CD14-positive monocyte (primary cell): ENCODE measurements at regions not wholly inside any gene's neighbourhood (a gene's known extent, or its start where the extent isn't known, plus 50 kb on each side); places are given as distances from the start of the nearest gene placed in this dataset.

Source experiments
- DNase-seq, 3 donors: peaks; one replicate each; pipeline ENCODE4 v3.0.0-alpha.2; 2011 to 2022
- H2AFZ ChIP-seq: 2 replicates; pipeline ENCODE4 v1.6.0; 2012; ENCODE audit warnings: mild to moderate bottlenecking, low read depth, low read length, inconsistent platforms; ENCODE audit not compliant: insufficient read depth, poor library complexity, severe bottlenecking
- H3K27ac ChIP-seq, 2 donors: 1 replicate in 1 of 2; 2 replicates in 1 of 2; pipeline ENCODE4 v1.5.1; 2012 to 2013; ENCODE audit warnings: low read length in 2 of 2, control low read depth in 1 of 2, inconsistent platforms in 1 of 2, low read depth in 1 of 2, mild to moderate bottlenecking in 1 of 2
- H3K27me3 ChIP-seq, 2 donors: one replicate each; pipeline versions ENCODE4 v1.6.0 to v1.6.1; 2011 to 2013; ENCODE audit warnings: low read length in 2 of 2; ENCODE audit not compliant: control insufficient read depth in 2 of 2, insufficient read depth in 2 of 2
- H3K36me3 ChIP-seq, 2 donors: replicated peaks in 1 of 2; 1 replicate in 1 of 2; 2 replicates in 1 of 2; pipeline versions ENCODE4 v1.5.1 to v1.6.1; 2012 to 2013; ENCODE audit warnings: low read length in 2 of 2, control low read depth in 1 of 2, inconsistent platforms in 1 of 2, mild to moderate bottlenecking in 1 of 2; ENCODE audit not compliant: insufficient read depth in 2 of 2, control insufficient read depth in 1 of 2
- H3K4me1 ChIP-seq, 2 donors: 1 replicate in 1 of 2; 2 replicates in 1 of 2; pipeline versions ENCODE4 v1.5.1 to v1.6.1; 2012 to 2013; ENCODE audit warnings: low read length in 2 of 2, control low read depth in 1 of 2, inconsistent platforms in 1 of 2, mild to moderate bottlenecking in 1 of 2, moderate library complexity in 1 of 2; ENCODE audit not compliant: insufficient read depth in 2 of 2, control insufficient read depth in 1 of 2
- H3K4me2 ChIP-seq: replicated peaks from 2 replicates; pipeline ENCODE3; 2012; ENCODE audit warnings: low read length, moderate library complexity, mild to moderate bottlenecking; ENCODE audit not compliant: poor library complexity, severe bottlenecking; ENCODE audit errors: extremely low read depth
- H3K4me3 ChIP-seq, 3 experiments: fragments of 200-600 bp in 1 of 3; sonication (generic) in 1 of 3; replicated peaks in 1 of 3; 1 replicate in 2 of 3; 2 replicates in 1 of 3; pipeline ENCODE4 v1.5.1; 2011 to 2013; ENCODE audit warnings: low read length in 3 of 3, mild to moderate bottlenecking in 3 of 3, control low read depth in 2 of 3, low read depth in 2 of 3, inconsistent platforms in 1 of 3, moderate library complexity in 1 of 3
- H3K79me2 ChIP-seq: 2 replicates; pipeline ENCODE4 v1.6.0; 2012; ENCODE audit warnings: mild to moderate bottlenecking, control low read depth, inconsistent platforms, low read length, moderate library complexity; ENCODE audit not compliant: insufficient read depth
- H3K9ac ChIP-seq: 2 replicates; pipeline ENCODE4 v1.6.0; 2017; ENCODE audit warnings: low read length, mild to moderate bottlenecking; ENCODE audit not compliant: insufficient read depth, poor library complexity, severe bottlenecking
- H3K9me3 ChIP-seq, 2 donors: replicated peaks in 1 of 2; 1 replicate in 1 of 2; 2 replicates in 1 of 2; pipeline versions ENCODE4 v1.5.1 to v1.6.1; 2012 to 2013; ENCODE audit warnings: low read length in 2 of 2, control low read depth in 1 of 2; ENCODE audit not compliant: control insufficient read depth in 1 of 2, insufficient read depth in 1 of 2
- H4K20me1 ChIP-seq: 2 replicates; pipeline ENCODE4 v1.6.0; 2012; ENCODE audit warnings: mild to moderate bottlenecking, low read length, control low read depth, moderate library complexity; ENCODE audit not compliant: insufficient read depth
- H3K27ac Mint-ChIP-seq, 7 donors: one replicate each; pipeline ENCODE4 v1.8.0; 2020; ENCODE audit warnings: mild to moderate bottlenecking in 7 of 7, mixed read lengths in 7 of 7, moderate library complexity in 6 of 7, inconsistent platforms in 2 of 7
- H3K27me3 Mint-ChIP-seq, 3 donors: one replicate each; pipeline ENCODE4 v1.8.0; 2021 to 2022; ENCODE audit warnings: low read depth in 3 of 3, mild to moderate bottlenecking in 3 of 3, mixed read lengths in 3 of 3, moderate library complexity in 3 of 3, inconsistent platforms in 1 of 3
- H3K36me3 Mint-ChIP-seq, 2 donors: one replicate each; pipeline ENCODE4 v1.8.0; 2020; ENCODE audit warnings: mixed read lengths in 2 of 2, inconsistent platforms in 1 of 2, mild to moderate bottlenecking in 1 of 2
- H3K4me1 Mint-ChIP-seq: one replicate; pipeline ENCODE4 v1.8.0; 2020; ENCODE audit warnings: mild to moderate bottlenecking, mixed read lengths
- H3K4me3 Mint-ChIP-seq, 2 donors: one replicate each; pipeline ENCODE4 v1.8.0; 2020; ENCODE audit warnings: mild to moderate bottlenecking in 2 of 2, mixed read lengths in 2 of 2, moderate library complexity in 1 of 2
- H3K9me3 Mint-ChIP-seq, 7 donors: one replicate each; pipeline ENCODE4 v1.8.0; 2020 to 2022; ENCODE audit warnings: mixed read lengths in 7 of 7, mild to moderate bottlenecking in 6 of 7, moderate library complexity in 6 of 7, inconsistent platforms in 2 of 7
- CTCF ChIP-seq: fragments of 200-600 bp; IDR thresholded peaks from one replicate; pipeline ENCODE4 v1.8.0; 2022; ENCODE audit warnings: antibody characterized with exemption, mild to moderate bottlenecking
- WGBS: methylation state at CpG from one replicate; pipeline ENCODE4 v1.1.5; 2013; ENCODE audit warnings: missing lambda C conversion rate; ENCODE audit not compliant: insufficient coverage; 5-methylcytosine and 5-hydroxymethylcytosine counted together
- intact Hi-C, 2 donors: fragments of 100-400 bp; cut with micrococcal nuclease; formaldehyde crosslinking; loops; one replicate each; pipeline versions ENCODE4 v1.15.0 to v1.15.1; 2023

GRCh38 chr6:219641-220198 is 72.6 kb upstream of the DUSP22 start:
- Histone ChIP-seq H3K79me2 (no peaks in the 10 kb centered on the region), H2AFZ (no peak overlapping the region), H3K4me2 (peak overlapping the region; percentile 52), H3K4me3 (peak overlapping the region in 1 of 3 experiments; percentile 54), H3K9me3 (no peaks in the 10 kb centered on the region), H3K4me1 (peaks cover 34 to 41% of the 10 kb centered on the region in 2 donors), H3K9ac (no peak overlapping the region), H3K27ac (no peak overlapping the region), H3K27me3 (no peaks in the 10 kb centered on the region), H3K36me3 (no peaks in the 10 kb centered on the region), H4K20me1 (no peaks in the 10 kb centered on the region)
- Mint-ChIP-seq H3K27me3 (peaks cover 1 to 4% (median 3%) of the 10 kb centered on the region in 3 donors), H3K4me1 (peaks cover 42% of the 10 kb centered on the region), H3K36me3 (no peaks in the 10 kb centered on the region), H3K4me3 (peak overlapping the region; percentile 46 to 57), H3K27ac (peak overlapping the region in 3 of 7 donors; percentile 37 to 70 (median 70)), H3K9me3 (peaks cover 0 to 4% (median under 1%) of the 10 kb centered on the region in 7 donors)
- DNase-seq = peak; percentile 90 to 95 (median 92)
- intact Hi-C loops = loop anchor here in 1 of 2 donors (5.0 kb wide), 3 partner anchors 38 to 118 kb away; no protein-coding TSS in a partner anchor
- 14% methylated on average over 11 of the region's 17 CpGs for WGBS
- TF ChIP-seq CTCF = no peak

GRCh38 chr6:220312-220711 is 72.0 kb upstream of the DUSP22 start:
- no peaks in the 10 kb centered on the region for H3K27me3 ChIP-seq
- H3K36me3 ChIP-seq = no peaks in the 10 kb centered on the region
- H3K9me3 ChIP-seq = no peaks in the 10 kb centered on the region
- no peak overlapping the region for H2AFZ ChIP-seq
- Mint-ChIP-seq H3K4me3 (no peak overlapping the region), H3K27me3 (peaks cover 1 to 4% (median 3%) of the 10 kb centered on the region in 3 donors), H3K36me3 (no peaks in the 10 kb centered on the region), H3K27ac (peak overlapping the region in 2 of 7 donors; percentile 9 to 66), H3K4me1 (peaks cover 48% of the 10 kb centered on the region), H3K9me3 (peaks cover 0 to 4% (median 0%) of the 10 kb centered on the region in 7 donors)
- no peak for DNase-seq
- H3K9ac ChIP-seq = no peak overlapping the region
- no peak overlapping the region for H3K27ac ChIP-seq
- H3K4me3 ChIP-seq = peak overlapping the region in 1 of 3 experiments; percentile 54
- intact Hi-C loops = loop anchor here in 1 of 2 donors (5.0 kb wide), 3 partner anchors 37 to 117 kb away; no protein-coding TSS in a partner anchor
- no peaks in the 10 kb centered on the region for H4K20me1 ChIP-seq
- peak overlapping the region; percentile 52 for H3K4me2 ChIP-seq
- peaks cover 40 to 47% of the 10 kb centered on the region in 2 donors for H3K4me1 ChIP-seq
- no peaks in the 10 kb centered on the region for H3K79me2 ChIP-seq
- TF ChIP-seq CTCF = no peak
- no CpG with 5 or more reads among the region's 4 CpGs for WGBS
